Activated T-helper 2 cell treated with anti-CD3 and anti-CD28 coated beads, Interferon-gamma antibody, Interleukin-2, Interleukin-4, amounts not matched to agents 10 μg/mL and 5 μg/mL and 100 μg/mL, durations not matched to agents 14 hours and 24 hours and 36 hours (primary cell): ENCODE measurements at regions not wholly inside any gene's neighbourhood (a gene's known extent, or its start where the extent isn't known, plus 50 kb on each side); places are given as distances from the start of the nearest gene placed in this dataset.
"Not testable (repeated sequence)": the region's sequence is repeated elsewhere in the genome, so short reads cannot be mapped to it uniquely, and the experiment has no call there.

Experiments used
- DNase-seq: peaks from one replicate; pipeline ENCODE4 v3.0.0; 2021; ENCODE audit warnings: low spot score
- H3K27ac Mint-ChIP-seq: one replicate; pipeline ENCODE4 v1.8.0; 2021; ENCODE audit warnings: mixed read lengths
- H3K27me3 Mint-ChIP-seq: one replicate; pipeline ENCODE4 v1.8.0; 2021; ENCODE audit warnings: low read depth, mixed read lengths
- H3K36me3 Mint-ChIP-seq: one replicate; pipeline ENCODE4 v1.8.0; 2021; ENCODE audit warnings: low read depth, mixed read lengths
- H3K4me1 Mint-ChIP-seq: one replicate; pipeline ENCODE4 v1.8.0; 2021; ENCODE audit warnings: low read depth, mixed read lengths
- H3K4me3 Mint-ChIP-seq: one replicate; pipeline ENCODE4 v1.8.0; 2021; ENCODE audit warnings: low read depth, mild to moderate bottlenecking, moderate library complexity, mixed read lengths
- H3K9me3 Mint-ChIP-seq: one replicate; pipeline ENCODE4 v1.8.0; 2021; ENCODE audit warnings: mixed read lengths
- intact Hi-C: fragments of 100-400 bp; cut with micrococcal nuclease; formaldehyde crosslinking; loops from one replicate; pipeline ENCODE4 v1.15.1; 2023

- no peak for DNase-seq
- Mint-ChIP-seq H3K4me1 (no peaks in the 10 kb centered on the region), H3K4me3 (no peak overlapping the region), H3K36me3 (no peaks in the 10 kb centered on the region), H3K9me3 (peaks cover 19% of the 10 kb centered on the region), H3K27me3 (no peaks in the 10 kb centered on the region), H3K27ac (no peak overlapping the region)
- intact Hi-C loops: no loop called here
These were observed 1328.2 kb upstream of the NUDT12 start for GRCh38 chr5:104890767-104891166.

GRCh38 chr5:104859437-104859836 lies 1296.8 kb upstream of the NUDT12 start:
- no peaks in the 10 kb centered on the region for H3K4me1 Mint-ChIP-seq
- DNase-seq: no peak
- no peak overlapping the region for H3K4me3 Mint-ChIP-seq
- H3K36me3 Mint-ChIP-seq: no peaks in the 10 kb centered on the region
- H3K27me3 Mint-ChIP-seq: no peaks in the 10 kb centered on the region
- no peak overlapping the region for H3K27ac Mint-ChIP-seq
- intact Hi-C loops: no loop called here
- H3K9me3 Mint-ChIP-seq: peaks cover 27% of the 10 kb centered on the region

- peaks cover 40% of the 10 kb centered on the region for H3K9me3 Mint-ChIP-seq
- DNase-seq, H3K36me3 Mint-ChIP-seq, H3K27ac Mint-ChIP-seq, intact Hi-C loops, H3K4me3 Mint-ChIP-seq, H3K4me1 Mint-ChIP-seq, H3K27me3 Mint-ChIP-seq: not testable (repeated sequence)
These were observed 1289.5 kb upstream of the NUDT12 start for GRCh38 chr5:104852099-104852498.

GRCh38 chr5:104845541-104845940 lies 1283.0 kb upstream of the NUDT12 start:
- no peaks in the 10 kb centered on the region for H3K36me3 Mint-ChIP-seq
- H3K27me3 Mint-ChIP-seq: no peaks in the 10 kb centered on the region
- intact Hi-C loops: no loop called here
- H3K9me3 Mint-ChIP-seq: peaks cover 11% of the 10 kb centered on the region
- no peak for DNase-seq
- no peak overlapping the region for H3K27ac Mint-ChIP-seq
- H3K4me3 Mint-ChIP-seq: no peak overlapping the region
- no peaks in the 10 kb centered on the region for H3K4me1 Mint-ChIP-seq

GRCh38 chr5:104843822-104844221 lies 1281.2 kb upstream of the NUDT12 start:
- H3K9me3 Mint-ChIP-seq: peaks cover 9% of the 10 kb centered on the region
- no peaks in the 10 kb centered on the region for H3K4me1 Mint-ChIP-seq
- intact Hi-C loops: no loop called here
- H3K27ac Mint-ChIP-seq: no peak overlapping the region
- no peak for DNase-seq
- no peaks in the 10 kb centered on the region for H3K36me3 Mint-ChIP-seq
- H3K4me3 Mint-ChIP-seq: no peak overlapping the region
- no peaks in the 10 kb centered on the region for H3K27me3 Mint-ChIP-seq

- H3K4me3 Mint-ChIP-seq: no peak overlapping the region
- intact Hi-C loops: no loop called here
- no peak overlapping the region for H3K27ac Mint-ChIP-seq
- no peak for DNase-seq
- H3K9me3 Mint-ChIP-seq: peaks cover 17% of the 10 kb centered on the region
- no peaks in the 10 kb centered on the region for H3K36me3 Mint-ChIP-seq
- no peaks in the 10 kb centered on the region for H3K4me1 Mint-ChIP-seq
- no peaks in the 10 kb centered on the region for H3K27me3 Mint-ChIP-seq
These were observed 1277.7 kb upstream of the NUDT12 start for GRCh38 chr5:104840284-104840683.

- H3K36me3 Mint-ChIP-seq: not testable (repeated sequence)
These were observed 1268.9 kb upstream of the NUDT12 start for GRCh38 chr5:104831515-104831914.

GRCh38 chr5:104821606-104822005 lies 1259.0 kb upstream of the NUDT12 start:
- Mint-ChIP-seq H3K4me3 (no peak overlapping the region), H3K36me3 (no peaks in the 10 kb centered on the region), H3K27me3 (no peaks in the 10 kb centered on the region), H3K4me1 (no peaks in the 10 kb centered on the region), H3K27ac (no peak overlapping the region), H3K9me3 (peaks cover 12% of the 10 kb centered on the region)
- no peak for DNase-seq
- intact Hi-C loops: no loop called here

More at GRCh38 chr5:104831515-104831914, 1268.9 kb upstream of the NUDT12 start:
- H3K27me3 Mint-ChIP-seq, H3K27ac Mint-ChIP-seq, H3K4me1 Mint-ChIP-seq, H3K4me3 Mint-ChIP-seq, intact Hi-C loops, DNase-seq: not testable (repeated sequence)
- peaks cover 38% of the 10 kb centered on the region for H3K9me3 Mint-ChIP-seq

GRCh38 chr5:104817127-104817526 lies 1254.5 kb upstream of the NUDT12 start:
- peaks cover 15% of the 10 kb centered on the region for H3K9me3 Mint-ChIP-seq
- H3K36me3 Mint-ChIP-seq: no peaks in the 10 kb centered on the region
- H3K27me3 Mint-ChIP-seq: no peaks in the 10 kb centered on the region
- no peaks in the 10 kb centered on the region for H3K4me1 Mint-ChIP-seq
- no peak overlapping the region for H3K27ac Mint-ChIP-seq
- no peak for DNase-seq
- H3K4me3 Mint-ChIP-seq: no peak overlapping the region
- intact Hi-C loops: no loop called here

GRCh38 chr5:104815212-104815611 lies 1252.6 kb upstream of the NUDT12 start:
- no peak for DNase-seq
- H3K4me3 Mint-ChIP-seq: no peak overlapping the region
- H3K27me3 Mint-ChIP-seq: no peaks in the 10 kb centered on the region
- peaks cover 21% of the 10 kb centered on the region for H3K9me3 Mint-ChIP-seq
- no peaks in the 10 kb centered on the region for H3K36me3 Mint-ChIP-seq
- H3K4me1 Mint-ChIP-seq: no peaks in the 10 kb centered on the region
- intact Hi-C loops: no loop called here
- H3K27ac Mint-ChIP-seq: no peak overlapping the region

- Mint-ChIP-seq H3K36me3 (no peaks in the 10 kb centered on the region), H3K4me3 (no peak overlapping the region), H3K4me1 (no peaks in the 10 kb centered on the region), H3K27ac (no peak overlapping the region), H3K9me3 (peaks cover 15% of the 10 kb centered on the region), H3K27me3 (no peaks in the 10 kb centered on the region)
- no peak for DNase-seq
- intact Hi-C loops: no loop called here
These were observed 1238.0 kb upstream of the NUDT12 start for GRCh38 chr5:104800440-104801048.

GRCh38 chr5:104793755-104794080 lies 1231.1 kb upstream of the NUDT12 start:
- H3K9me3 Mint-ChIP-seq: peaks cover 17% of the 10 kb centered on the region
- no peak for DNase-seq
- H3K4me3 Mint-ChIP-seq: no peak overlapping the region
- no peaks in the 10 kb centered on the region for H3K36me3 Mint-ChIP-seq
- no peaks in the 10 kb centered on the region for H3K27me3 Mint-ChIP-seq
- no peaks in the 10 kb centered on the region for H3K4me1 Mint-ChIP-seq
- intact Hi-C loops: no loop called here
- H3K27ac Mint-ChIP-seq: no peak overlapping the region

- Mint-ChIP-seq H3K9me3 (peaks cover 17% of the 10 kb centered on the region), H3K4me1 (no peaks in the 10 kb centered on the region), H3K36me3 (no peaks in the 10 kb centered on the region), H3K4me3 (no peak overlapping the region), H3K27me3 (no peaks in the 10 kb centered on the region), H3K27ac (no peak overlapping the region)
- no peak for DNase-seq
- intact Hi-C loops: no loop called here
These were observed 1230.6 kb upstream of the NUDT12 start for GRCh38 chr5:104793031-104793754.
